B cell (primary cell): ENCODE measurements at regions not wholly inside any gene's neighbourhood (a gene's known extent, or its start where the extent isn't known, plus 50 kb on each side); places are given as distances from the start of the nearest gene placed in this dataset.

Source experiments
- ATAC-seq: fragments of 200-7000 bp; cut with Tn5 transposase; one replicate; pipeline ENCODE4 v1.10.0; 2021; ENCODE audit warnings: low read depth, mild to moderate bottlenecking, moderate number of reproducible peaks, moderate library complexity
- CTCF ChIA-PET: fragments of 350-600 bp; sonication (Branson Sonifier 250); formaldehyde crosslinking; loops from one replicate; lab custom pipeline; 2021; ENCODE audit warnings: antibody characterized with exemption, inconsistent platforms; lab: Charles Lee
- POLR2A ChIA-PET: fragments of 350-600 bp; sonication (Branson Sonifier 250); formaldehyde crosslinking; loops from one replicate; lab custom pipeline; 2021; ENCODE audit warnings: antibody characterized with exemption; lab: Charles Lee
- DNase-seq: peaks from one replicate; pipeline ENCODE4 v3.0.0; 2013
- H2AFZ ChIP-seq: 2 replicates; pipeline ENCODE4 v1.6.1; 2012; ENCODE audit warnings: mild to moderate bottlenecking, low read depth, low read length; ENCODE audit not compliant: insufficient read depth, poor library complexity, severe bottlenecking
- H3K27ac ChIP-seq, 2 donors: 1 replicate in 1 of 2; 2 replicates in 1 of 2; pipeline ENCODE4 v1.5.1; 2012 to 2013; ENCODE audit warnings: low read length in 2 of 2, mild to moderate bottlenecking in 2 of 2, moderate library complexity in 1 of 2
- H3K27me3 ChIP-seq, 4 experiments: fragments of 200-600 bp in 1 of 4; sonication (generic) in 1 of 4; replicated peaks in 1 of 4; 1 replicate in 2 of 4; 2 replicates in 2 of 4; pipeline versions ENCODE4 v1.6.1 to v1.7.0; 2013 to 2016; ENCODE audit warnings: low read length in 3 of 4, mild to moderate bottlenecking in 2 of 4, mixed read lengths in 1 of 4, moderate library complexity in 1 of 4; ENCODE audit not compliant: insufficient read depth in 4 of 4, control insufficient read depth in 3 of 4; ENCODE audit errors: control extremely low read depth in 1 of 4
- H3K36me3 ChIP-seq, 2 experiments: replicated peaks in 1 of 2; 1 replicate in 1 of 2; 2 replicates in 1 of 2; pipeline versions ENCODE4 v1.6.1 to v1.7.1; 2013; ENCODE audit warnings: low read length in 1 of 2; ENCODE audit not compliant: insufficient read depth in 2 of 2, control insufficient read depth in 1 of 2; ENCODE audit errors: control extremely low read depth in 1 of 2, extremely low read depth in 1 of 2
- H3K4me1 ChIP-seq, 2 donors: fragments of 200-600 bp in 1 of 2; sonication (generic) in 1 of 2; 1 replicate in 1 of 2; 2 replicates in 1 of 2; pipeline versions ENCODE4 v1.5.1 to v1.6.1; 2013 to 2017; ENCODE audit warnings: low read length in 2 of 2; ENCODE audit not compliant: control insufficient read depth in 2 of 2, insufficient read depth in 2 of 2
- H3K4me2 ChIP-seq: replicated peaks from 2 replicates; pipeline ENCODE3; 2012; ENCODE audit warnings: mild to moderate bottlenecking, low read depth, low read length; ENCODE audit not compliant: poor library complexity, severe bottlenecking
- H3K4me3 ChIP-seq, 5 experiments: fragments of 200-600 bp in 1 of 5; sonication (generic) in 1 of 5; 1 replicate in 3 of 5; 2 replicates in 2 of 5; pipeline versions ENCODE4 v1.5.1 to v1.7.0; 2011 to 2016; ENCODE audit warnings: low read length in 4 of 5, mild to moderate bottlenecking in 4 of 5, low read depth in 2 of 5, control low read depth in 1 of 5, moderate library complexity in 1 of 5; ENCODE audit not compliant: insufficient read depth in 1 of 5; ENCODE audit errors: control extremely low read depth in 1 of 5, extremely low read depth in 1 of 5
- H3K79me2 ChIP-seq: fragments of 200-600 bp; sonication (generic); one replicate; pipeline ENCODE4 v1.6.0; 2016; ENCODE audit warnings: low read length; ENCODE audit not compliant: control insufficient read depth, insufficient read depth
- H3K9ac ChIP-seq: fragments of 200-600 bp; sonication (generic); 2 replicates; pipeline ENCODE4 v1.6.1; 2017; ENCODE audit warnings: mild to moderate bottlenecking, low read length, moderate library complexity
- H3K9me3 ChIP-seq, 3 donors: one replicate each; pipeline versions ENCODE4 v1.6.1 to v1.7.1; 2013; ENCODE audit warnings: low read length in 2 of 3; ENCODE audit not compliant: control insufficient read depth in 2 of 3, insufficient read depth in 1 of 3; ENCODE audit errors: control extremely low read depth in 1 of 3
- H4K20me1 ChIP-seq: 2 replicates; pipeline ENCODE4 v1.6.0; 2012; ENCODE audit warnings: mild to moderate bottlenecking, low read length; ENCODE audit not compliant: insufficient read depth, control insufficient read depth, poor library complexity, severe bottlenecking
- H3K27ac Mint-ChIP-seq: one replicate; pipeline ENCODE4 v1.8.0; 2021; ENCODE audit warnings: mixed read lengths
- H3K27me3 Mint-ChIP-seq: one replicate; pipeline ENCODE4 v1.8.0; 2021; ENCODE audit warnings: mixed read lengths
- H3K4me1 Mint-ChIP-seq: one replicate; pipeline ENCODE4 v1.8.0; 2021; ENCODE audit warnings: mixed read lengths
- H3K4me3 Mint-ChIP-seq: one replicate; pipeline ENCODE4 v1.8.0; 2021; ENCODE audit warnings: mixed read lengths
- H3K9me3 Mint-ChIP-seq: one replicate; pipeline ENCODE4 v1.8.0; 2022; ENCODE audit warnings: mixed read lengths; ENCODE audit not compliant: insufficient read depth
- CTCF ChIP-seq: fragments of 200-600 bp; IDR thresholded peaks from one replicate; pipeline ENCODE4 v1.8.0; 2022; ENCODE audit warnings: antibody characterized with exemption, mild to moderate bottlenecking
- EZH2 ChIP-seq: IDR thresholded peaks from 2 replicates; pipeline ENCODE4 v1.6.1; 2012; ENCODE audit warnings: borderline replicate concordance, low read depth, mild to moderate bottlenecking, moderate library complexity, low read length; ENCODE audit not compliant: insufficient read depth, poor library complexity, severe bottlenecking
- intact Hi-C: fragments of 100-400 bp; cut with micrococcal nuclease; formaldehyde crosslinking; loops from one replicate; pipeline ENCODE4 v1.10.0; 2022

- Histone ChIP-seq H3K4me3 (no peak overlapping the region), H3K27me3 (no peaks in the 10 kb centered on the region), H3K4me2 (no peak overlapping the region), H3K9me3 (peaks cover 0 to 6% (median 6%) of the 10 kb centered on the region in 3 donors), H3K4me1 (no peaks in the 10 kb centered on the region), H3K36me3 (no peaks in the 10 kb centered on the region), H2AFZ (no peak overlapping the region), H3K79me2 (no peaks in the 10 kb centered on the region), H3K27ac (no peak overlapping the region), H3K9ac (no peak overlapping the region), H4K20me1 (no peaks in the 10 kb centered on the region)
- ChIA-PET POLR2A (no interaction called here), CTCF (no interaction called here)
- intact Hi-C loops: no loop called here
- no peaks in the 10 kb centered on the region for H3K27me3 Mint-ChIP-seq
- H3K9me3 Mint-ChIP-seq: peaks cover 2% of the 10 kb centered on the region
- no peaks in the 10 kb centered on the region for H3K4me1 Mint-ChIP-seq
- no peak for ATAC-seq
- no peak overlapping the region for H3K27ac Mint-ChIP-seq
- DNase-seq: no peak
- TF ChIP-seq EZH2 (no peak), CTCF (no peak)
- no peak overlapping the region for H3K4me3 Mint-ChIP-seq
Measured at GRCh38 chr7:42552227-42552626, 315.2 kb upstream of the GLI3 start.

- H3K4me2 ChIP-seq: no peak overlapping the region
- no peak overlapping the region for H3K4me3 Mint-ChIP-seq
- H3K27ac ChIP-seq: no peak overlapping the region
- H3K4me3 ChIP-seq: no peak overlapping the region
- ChIA-PET POLR2A (no interaction called here), CTCF (no interaction called here)
- no peaks in the 10 kb centered on the region for H3K79me2 ChIP-seq
- H3K9ac ChIP-seq: no peak overlapping the region
- no peak overlapping the region for H3K27ac Mint-ChIP-seq
- peaks cover 0 to 6% (median 5%) of the 10 kb centered on the region in 3 donors for H3K9me3 ChIP-seq
- ATAC-seq: no peak
- H2AFZ ChIP-seq: no peak overlapping the region
- H3K27me3 Mint-ChIP-seq: no peaks in the 10 kb centered on the region
- H3K9me3 Mint-ChIP-seq: peaks cover 5% of the 10 kb centered on the region
- no peaks in the 10 kb centered on the region for H3K36me3 ChIP-seq
- H4K20me1 ChIP-seq: no peaks in the 10 kb centered on the region
- TF ChIP-seq CTCF: no peak
- TF ChIP-seq EZH2: no peak
- intact Hi-C loops: no loop called here
- no peaks in the 10 kb centered on the region for H3K27me3 ChIP-seq
- no peaks in the 10 kb centered on the region for H3K4me1 Mint-ChIP-seq
- no peak for DNase-seq
- no peaks in the 10 kb centered on the region for H3K4me1 ChIP-seq
Measured at GRCh38 chr7:42550706-42551470, 313.9 kb upstream of the GLI3 start.
